HCT116 (cell line): ENCODE measurements at regions not wholly inside any gene's neighbourhood (a gene's known extent, or its start where the extent isn't known, plus 50 kb on each side); places are given as distances from the start of the nearest gene placed in this dataset.

Experiments
- ATAC-seq: fragments of 200-7000 bp; cut with Tn5 transposase; 2 replicates; pipeline ENCODE4 v1.9.1; 2020; ENCODE audit warnings: mild to moderate bottlenecking, moderate library complexity
- BruUV-seq: library from RNA; stranded (reverse); fragments of 400-500 nt; replicated peaks from 2 replicates; lab custom pipeline; 2021; lab: Mats Ljungman, UMichigan
- CTCF ChIA-PET: fragments of 300-600 bp; sonication (Branson Sonifier 250); formaldehyde crosslinking; loops from one replicate; lab custom pipeline; 2021; ENCODE audit warnings: antibody characterized with exemption; lab: Charles Lee
- POLR2A ChIA-PET: fragments of 300-600, 350-600 bp; sonication (Branson Sonifier 250); formaldehyde crosslinking; loops from one replicate; lab custom pipeline; 2021; ENCODE audit warnings: antibody characterized with exemption; lab: Charles Lee
- RAD21 ChIA-PET, 2 experiments: fragments of 300-600 bp; sonication (Branson Sonifier 250); formaldehyde crosslinking; loops; one replicate each; lab custom pipeline; 2023; ENCODE audit warnings: low total read pairs in 2 of 2; ENCODE audit not compliant: uncharacterized antibody in 2 of 2, unreplicated experiment in 2 of 2, low non-redundant PET in 1 of 2; lab: Charles Lee
- DNase-seq: peaks from one replicate; pipeline ENCODE4 v3.0.0-alpha.2; 2010; ENCODE audit warnings: low read depth, low spot score
- H2AFZ ChIP-seq: fragments of 200-600 bp; shearing (Covaris generic), sonication (generic); 2 replicates; pipeline ENCODE4 v1.6.1; 2017; ENCODE audit warnings: low read depth, mixed run types, mixed read lengths, antibody characterized with exemption, low read length; ENCODE audit not compliant: poor library complexity, severe bottlenecking
- H3K27ac ChIP-seq: 2 replicates; pipeline ENCODE4 v1.5.1; 2012; ENCODE audit warnings: low read depth, low read length
- H3K27me3 ChIP-seq: fragments of 200-600 bp; sonication (generic); 2 replicates; pipeline ENCODE4 v1.6.1; 2016; ENCODE audit warnings: mixed run types, low read length, mixed read lengths; ENCODE audit not compliant: insufficient read depth
- H3K36me3 ChIP-seq, 2 experiments: fragments of 200-500 bp in 1 of 2; fragments of 200-600 bp in 1 of 2; sonication (Bioruptor generic) in 1 of 2; sonication (generic) in 1 of 2; 2 replicates each; pipeline versions ENCODE4 v1.5.1 to v1.6.1; 2014 to 2016; ENCODE audit warnings: low read length in 2 of 2, inconsistent platforms in 1 of 2, mixed read lengths in 1 of 2, mixed run types in 1 of 2; ENCODE audit not compliant: insufficient read depth in 2 of 2, control insufficient read depth in 1 of 2
- H3K4me1 ChIP-seq, 2 experiments: fragments of 200-600 bp in 1 of 2; sonication (generic) in 1 of 2; 2 replicates each; pipeline versions ENCODE4 v1.5.1 to v1.6.1; 2012 to 2017; ENCODE audit warnings: low read length in 2 of 2, inconsistent platforms in 1 of 2, mild to moderate bottlenecking in 1 of 2, mixed read lengths in 1 of 2, mixed run types in 1 of 2, moderate library complexity in 1 of 2; ENCODE audit not compliant: insufficient read depth in 2 of 2, control insufficient read depth in 1 of 2
- H3K4me2 ChIP-seq: fragments of 200-600 bp; sonication (generic); 2 replicates; pipeline ENCODE4 v1.6.1; 2017; ENCODE audit warnings: mixed run types, low read length, mixed read lengths
- H3K4me3 ChIP-seq, 2 experiments: fragments of 200-600 bp in 1 of 2; sonication (generic) in 1 of 2; replicated peaks in 1 of 2; 2 replicates each; pipeline ENCODE4 v1.5.1; 2011 to 2016; ENCODE audit warnings: low read length in 2 of 2, control low read depth in 1 of 2, low read depth in 1 of 2, mild to moderate bottlenecking in 1 of 2, mixed read lengths in 1 of 2, mixed run types in 1 of 2
- H3K79me2 ChIP-seq: fragments of 200-600 bp; sonication (generic); 2 replicates; pipeline ENCODE4 v1.6.1; 2017; ENCODE audit warnings: mild to moderate bottlenecking, mixed run types, low read length, moderate library complexity, mixed read lengths; ENCODE audit not compliant: insufficient read depth
- H3K9ac ChIP-seq: fragments of 200-600 bp; sonication (generic); 2 replicates; pipeline ENCODE4 v1.6.1; 2016; ENCODE audit warnings: low read length, mixed read lengths
- H3K9me2 ChIP-seq: fragments of 200-600 bp; sonication (generic), shearing (Covaris generic); 2 replicates; pipeline ENCODE4 v1.6.1; 2017; ENCODE audit warnings: mixed run types, mild to moderate bottlenecking, moderate library complexity; ENCODE audit not compliant: insufficient read depth
- H3K9me3 ChIP-seq, 2 experiments: fragments of 200-500 bp in 1 of 2; fragments of 200-600 bp in 1 of 2; sonication (Bioruptor generic) in 1 of 2; sonication (generic) in 1 of 2; 2 replicates each; pipeline ENCODE4 v1.6.1; 2014 to 2017; ENCODE audit warnings: low read length in 2 of 2, mixed read lengths in 2 of 2, inconsistent platforms in 1 of 2, low read depth in 1 of 2, mild to moderate bottlenecking in 1 of 2, mixed run types in 1 of 2, moderate library complexity in 1 of 2; ENCODE audit not compliant: control insufficient read depth in 1 of 2, insufficient read depth in 1 of 2
- H4K20me1 ChIP-seq: fragments of 200-600 bp; sonication (generic), shearing (Covaris generic); 2 replicates; pipeline ENCODE4 v1.6.1; 2017; ENCODE audit warnings: mixed run types, mild to moderate bottlenecking, moderate library complexity; ENCODE audit not compliant: insufficient read depth
- CBX3 ChIP-seq: IDR thresholded peaks from 2 replicates; pipeline ENCODE4 v1.6.1; 2012; ENCODE audit warnings: low read depth
- CEBPB ChIP-seq: IDR thresholded peaks from 2 replicates; pipeline ENCODE4 v1.6.1; 2012; ENCODE audit warnings: low read depth
- EGR1 ChIP-seq: IDR thresholded peaks from 2 replicates; pipeline ENCODE4 v1.6.1; 2012; ENCODE audit warnings: low read depth
- ELF1 ChIP-seq: IDR thresholded peaks from 2 replicates; pipeline ENCODE4 v1.6.1; 2012; ENCODE audit warnings: low read depth, borderline replicate concordance
- EZH2 ChIP-seq: fragments of 200-600 bp; sonication (generic); IDR thresholded peaks from 2 replicates; pipeline ENCODE4 v1.6.1; 2017; ENCODE audit warnings: antibody characterized with exemption, mixed run types
- EZH2phosphoT487 ChIP-seq: fragments of 200-600 bp; IDR thresholded peaks from 2 replicates; pipeline ENCODE4 v1.6.1; 2018; ENCODE audit warnings: antibody characterized with exemption, borderline replicate concordance
- FOSL1 ChIP-seq: IDR thresholded peaks from 2 replicates; pipeline ENCODE4 v1.6.1; 2012; ENCODE audit warnings: low read depth
- POLR2A ChIP-seq: IDR thresholded peaks from 2 replicates; pipeline ENCODE4 v1.7.0; 2011; ENCODE audit warnings: borderline replicate concordance; ENCODE audit not compliant: insufficient read depth, insufficient read length; ENCODE audit errors: extremely low read depth
- POLR2AphosphoS5 ChIP-seq: IDR thresholded peaks from 2 replicates; pipeline ENCODE4 v1.6.1; 2011; ENCODE audit warnings: mild to moderate bottlenecking, low read depth, low read length, moderate library complexity
- SIN3A ChIP-seq: IDR thresholded peaks from 2 replicates; pipeline ENCODE4 v1.6.1; 2012; ENCODE audit warnings: low read depth
- SRF ChIP-seq: IDR thresholded peaks from 2 replicates; pipeline ENCODE4 v1.6.1; 2012; ENCODE audit warnings: low read depth
- TCF7L2 ChIP-seq: IDR thresholded peaks from 2 replicates; pipeline ENCODE4 v1.7.0; 2011; ENCODE audit warnings: borderline replicate concordance, inconsistent platforms; ENCODE audit not compliant: insufficient read depth, insufficient read length; ENCODE audit errors: extremely low read depth
- YY1 ChIP-seq: IDR thresholded peaks from 2 replicates; pipeline ENCODE4 v1.6.1; 2011; ENCODE audit warnings: low read length, low read depth, moderate library complexity, mild to moderate bottlenecking; ENCODE audit not compliant: insufficient replicate concordance; ENCODE audit errors: extremely low read depth
- ZNF274 ChIP-seq: fragments of 200-500 bp; sonication (Bioruptor generic); IDR thresholded peaks from 2 replicates; pipeline ENCODE4 v1.6.1; 2014; ENCODE audit warnings: mild to moderate bottlenecking, low read depth, low read length, inconsistent platforms
- intact Hi-C: fragments of 100-400 bp; cut with micrococcal nuclease; formaldehyde crosslinking; loops from 2 replicates; pipeline ENCODE4 v1.10.0; 2022
- TF ChIP-seq, protein P1 (sequence below): IDR thresholded peaks from 2 replicates; pipeline ENCODE4 v1.6.1; 2012

- TF ChIP-seq EZH2: no peak
- TF ChIP-seq TCF7L2: no peak
- TF ChIP-seq YY1: no peak
- TF ChIP-seq, protein P1, sequence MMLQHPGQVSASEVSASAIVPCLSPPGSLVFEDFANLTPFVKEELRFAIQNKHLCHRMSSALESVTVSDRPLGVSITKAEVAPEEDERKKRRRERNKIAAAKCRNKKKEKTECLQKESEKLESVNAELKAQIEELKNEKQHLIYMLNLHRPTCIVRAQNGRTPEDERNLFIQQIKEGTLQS: no peak
- TF ChIP-seq SRF: no peak
- TF ChIP-seq POLR2A: no peak
- TF ChIP-seq EZH2phosphoT487: no peak
- TF ChIP-seq CEBPB: no peak
- no peak for TF ChIP-seq EGR1
These were observed 102.5 kb upstream of the ARID2 start (continued) for GRCh38 chr12:45626965-45627364.

- ChIA-PET CTCF (interaction anchor here (1.0 kb wide), 1 partner anchor 101 kb away, joined by 4 read pairs; no protein-coding TSS in a partner anchor), RAD21 (no interaction called here)
These were observed 102.0 kb upstream of the ARID2 start for GRCh38 chr12:45627407-45628069.

More at GRCh38 chr12:45627407-45628069, 102.0 kb upstream of the ARID2 start:
- no peaks in the 10 kb centered on the region for H3K4me1 ChIP-seq
- TF ChIP-seq CBX3 (no peak), POLR2AphosphoS5 (no peak), ZNF274 (no peak), FOSL1 (no peak), SIN3A (no peak), ELF1 (no peak)
- H4K20me1 ChIP-seq: no peaks in the 10 kb centered on the region
- H3K4me3 ChIP-seq: no peak overlapping the region
- POLR2A ChIA-PET: no interaction called here
- H3K36me3 ChIP-seq: no peaks in the 10 kb centered on the region
- H3K9ac ChIP-seq: no peak overlapping the region
- no peaks in the 10 kb centered on the region for H3K9me3 ChIP-seq
- DNase-seq (no peak), ATAC-seq (no peak)
- H3K4me2 ChIP-seq: no peak overlapping the region
- H2AFZ ChIP-seq: no peak overlapping the region
- no TSS peak for BruUV-seq
- no peaks in the 10 kb centered on the region for H3K27me3 ChIP-seq
- H3K9me2 ChIP-seq: no peaks in the 10 kb centered on the region
- intact Hi-C loops: no loop called here
- H3K79me2 ChIP-seq: no peaks in the 10 kb centered on the region
- H3K27ac ChIP-seq: no peak overlapping the region
